GM23338 (cell line): ENCODE measurements at regions not wholly inside any gene's neighbourhood (a gene's known extent, or its start where the extent isn't known, plus 50 kb on each side); places are given as distances from the start of the nearest gene placed in this dataset.

Source experiments
- CTCF ChIP-seq, 2 experiments: fragments of 200-600 bp in 1 of 2; sonication (generic) in 1 of 2; conservative IDR thresholded peaks; 2 replicates each; pipeline versions ENCODE4 v1.5.1 to v1.6.1; 2016 to 2017; ENCODE audit warnings: antibody characterized with exemption in 2 of 2, low read depth in 2 of 2, mild to moderate bottlenecking in 2 of 2, moderate library complexity in 1 of 2
- EZH2 ChIP-seq: fragments of 200-600 bp; sonication (generic); IDR thresholded peaks from one replicate; pipeline ENCODE4 v1.8.0; 2017; ENCODE audit warnings: antibody characterized with exemption, mild to moderate bottlenecking, low read depth; ENCODE audit not compliant: unreplicated experiment
- EZH2phosphoT487 ChIP-seq: fragments of 200-600 bp; sonication (generic); IDR thresholded peaks from one replicate; pipeline ENCODE4 v1.8.1; 2018; ENCODE audit warnings: antibody characterized with exemption; ENCODE audit not compliant: unreplicated experiment
- POLR2AphosphoS5 ChIP-seq: IDR thresholded peaks from 2 replicates; pipeline ENCODE4 v1.6.1; 2016; ENCODE audit warnings: antibody characterized with exemption, low read depth
- REST ChIP-seq: IDR thresholded peaks from one replicate; pipeline ENCODE4 v1.6.1; 2018; ENCODE audit warnings: antibody characterized with exemption; ENCODE audit not compliant: unreplicated experiment
- STAT1 ChIP-seq: IDR thresholded peaks from one replicate; pipeline ENCODE4 v1.6.1; 2016; ENCODE audit warnings: antibody characterized with exemption; ENCODE audit not compliant: unreplicated experiment
- ZNF114 ChIP-seq: fragments of 250-450 bp; sonication (Bioruptor Pico); IDR thresholded peaks from 2 replicates; pipeline ENCODE4 v1.5.0; 2020; ENCODE audit warnings: mild to moderate bottlenecking, moderate library complexity

GRCh38 chr19:27635401-27635800 is 1577.5 kb downstream of the UQCRFS1 start:
- TF ChIP-seq REST (no peak), CTCF (conservative IDR thresholded peaks at IDR 0.05; ENCODE audit: low read depth in 2 of 2) (no peak), POLR2AphosphoS5 (no peak), EZH2phosphoT487 (no peak), ZNF114 (CRISPR knock-in tag) (no peak), EZH2 (no peak), STAT1 (no peak)
